AG10803 (cell line): ENCODE measurements at regions not wholly inside any gene's neighbourhood (a gene's known extent, or its start where the extent isn't known, plus 50 kb on each side); places are given as distances from the start of the nearest gene placed in this dataset.

ENCODE experiments used
- DNase-seq: peaks from one replicate; pipeline ENCODE4 v3.0.0; 2010; ENCODE audit warnings: low read depth
- H3K4me3 ChIP-seq: 2 replicates; pipeline ENCODE4 v1.5.1; 2011; ENCODE audit warnings: mild to moderate bottlenecking, low read length, control low read depth
- CTCF ChIP-seq: conservative IDR thresholded peaks from 2 replicates; pipeline ENCODE4 v1.5.1; 2011; ENCODE audit warnings: mild to moderate bottlenecking, low read length, control low read depth, inconsistent platforms

- no peak for DNase-seq
- no peak for TF ChIP-seq CTCF
- H3K4me3 ChIP-seq = no peak overlapping the region
Observed at GRCh38 chr1:212190169-212190568, 95.0 kb upstream of the PPP2R5A start.

- TF ChIP-seq CTCF = no peak
- no peak for DNase-seq
Observed at GRCh38 chr1:212192261-212192998, 92.8 kb upstream of the PPP2R5A start.

GRCh38 chr1:212196355-212196754, 88.9 kb upstream of the PPP2R5A start:
- DNase-seq = no peak
- no peak for TF ChIP-seq CTCF
- H3K4me3 ChIP-seq = no peak overlapping the region

More at GRCh38 chr1:212192261-212192998, 92.8 kb upstream of the PPP2R5A start:
- H3K4me3 ChIP-seq = no peak overlapping the region

GRCh38 chr1:212201461-212201860, 83.7 kb upstream of the PPP2R5A start:
- no peak overlapping the region for H3K4me3 ChIP-seq
- no peak for DNase-seq
- TF ChIP-seq CTCF = no peak

- H3K4me3 ChIP-seq = no peak overlapping the region
- no peak for DNase-seq
- no peak for TF ChIP-seq CTCF
Observed at GRCh38 chr1:212203630-212204029, 81.6 kb upstream of the PPP2R5A start.

- H3K4me3 ChIP-seq = no peak overlapping the region
- DNase-seq = no peak
- no peak for TF ChIP-seq CTCF
Observed at GRCh38 chr1:212205006-212205405, 80.2 kb upstream of the PPP2R5A start.

- no peak overlapping the region for H3K4me3 ChIP-seq
- DNase-seq = peak; percentile 10
- no peak for TF ChIP-seq CTCF
Observed at GRCh38 chr1:212205843-212206242, 79.4 kb upstream of the PPP2R5A start.
